K562 (cell line): ENCODE measurements at regions not wholly inside any gene's neighbourhood (a gene's known extent, or its start where the extent isn't known, plus 50 kb on each side); places are given as distances from the start of the nearest gene placed in this dataset. TPM values are rescaled to one million over a fixed set of nuclear protein-coding genes. Genes with fewer than 3 reads are reported as not detected.
"Not testable (repeated sequence)": the region's sequence is repeated elsewhere in the genome, so short reads cannot be mapped to it uniquely, and the experiment has no call there.

Experiments
- ATAC-seq: fragments of 200-7000 bp; cut with Tn5 transposase; 3 replicates; pipeline ENCODE4 v1.9.1; 2020; ENCODE audit warnings: moderate library complexity
- BruUV-seq: library from RNA; stranded (reverse); fragments of 400-500 nt; replicated peaks from 2 replicates; lab custom pipeline; 2021; lab: Mats Ljungman, UMichigan
- CTCF ChIA-PET: fragments of 300-600 bp; formaldehyde crosslinking; extraction: SDS; loops from one replicate; lab custom pipeline; 2021; ENCODE audit warnings: low intra/inter-chr PET ratio; lab: Yijun Ruan, JAX
- POLR2A ChIA-PET: fragments of 300-600, 350-650 bp; sonication (Branson Sonifier 250); formaldehyde crosslinking; extraction: SDS; loops from one replicate; lab custom pipeline; 2021; ENCODE audit warnings: antibody characterized with exemption, inconsistent platforms; lab: Yijun Ruan, JAX
- DNase-seq, 4 experiments: peaks; one replicate each; pipeline versions ENCODE4 v3.0.0 to v3.0.0-alpha.2; 2011 to 2018; ENCODE audit warnings: low spot score in 3 of 4, mixed read lengths in 3 of 4; ENCODE audit errors: extremely low read depth in 1 of 4
- FAIRE-seq: peaks from 2 replicates; lab custom pipeline; 2011; peaks lifted over from hg19 to GRCh38; lab: Jason Lieb, UNC
- H2AFZ ChIP-seq: 2 replicates; pipeline ENCODE4 v1.6.0; 2011; ENCODE audit warnings: low read depth, low read length, control low read depth, inconsistent platforms
- H3K27ac ChIP-seq: fragments of 200-600 bp; 3 replicates; pipeline ENCODE4 v1.8.0; 2011; ENCODE audit warnings: low read depth, mild to moderate bottlenecking, control low read depth, inconsistent platforms, low read length, moderate library complexity, mixed read lengths; ENCODE audit errors: extremely low read depth
- H3K27me3 ChIP-seq, 2 experiments: fragments of 300-600 bp in 1 of 2; 2 replicates in 1 of 2; 3 replicates in 1 of 2; pipeline versions ENCODE4 v1.6.0 to v1.8.0; 2011; ENCODE audit warnings: inconsistent platforms in 2 of 2, low read length in 2 of 2, mild to moderate bottlenecking in 1 of 2, mixed read lengths in 1 of 2, moderate library complexity in 1 of 2; ENCODE audit not compliant: control insufficient read depth in 2 of 2, insufficient read depth in 2 of 2
- H3K36me3 ChIP-seq: fragments of 300-600 bp; 3 replicates; pipeline ENCODE4 v1.8.0; 2011; ENCODE audit warnings: mild to moderate bottlenecking, low read length, inconsistent platforms; ENCODE audit not compliant: control insufficient read depth, insufficient read depth
- H3K4me1 ChIP-seq, 2 experiments: fragments of 200-600 bp in 1 of 2; replicated peaks in 1 of 2; 2 replicates in 1 of 2; 3 replicates in 1 of 2; pipeline versions ENCODE4 v1.5.1 to v1.8.0; 2011; ENCODE audit warnings: inconsistent platforms in 2 of 2, low read length in 2 of 2, mild to moderate bottlenecking in 1 of 2, mixed read lengths in 1 of 2, moderate library complexity in 1 of 2; ENCODE audit not compliant: control insufficient read depth in 2 of 2, insufficient read depth in 2 of 2
- H3K4me2 ChIP-seq: 2 replicates; pipeline ENCODE4 v1.6.1; 2011; ENCODE audit warnings: low read length, control low read depth, inconsistent platforms, mixed read lengths; ENCODE audit not compliant: insufficient read depth
- H3K4me3 ChIP-seq: fragments of 200-600 bp; sonication (generic), shearing (Covaris generic); 2 replicates; pipeline ENCODE4 v1.5.1; 2016; ENCODE audit warnings: control low read depth, inconsistent platforms
- H3K79me2 ChIP-seq: fragments of 200-600 bp; 3 replicates; pipeline ENCODE4 v1.8.0; 2011; ENCODE audit warnings: low read length, inconsistent platforms; ENCODE audit not compliant: control insufficient read depth, insufficient read depth
- H3K9ac ChIP-seq, 2 experiments: 2 replicates each; pipeline versions ENCODE4 v1.6.0 to v1.6.1; 2011; ENCODE audit warnings: low read depth in 2 of 2, low read length in 2 of 2, control low read depth in 1 of 2, inconsistent platforms in 1 of 2, mild to moderate bottlenecking in 1 of 2, mixed read lengths in 1 of 2; ENCODE audit not compliant: insufficient read depth in 1 of 2
- H3K9me1 ChIP-seq: one replicate; pipeline ENCODE4 v1.6.0; 2011; ENCODE audit warnings: inconsistent platforms, mild to moderate bottlenecking, low read length, moderate library complexity; ENCODE audit not compliant: control insufficient read depth, insufficient read depth
- H3K9me3 ChIP-seq: replicated peaks from 2 replicates; pipeline ENCODE4 v1.5.1; 2011; ENCODE audit warnings: low read depth, low read length, inconsistent platforms; ENCODE audit not compliant: control insufficient read depth, insufficient read depth
- H4K20me1 ChIP-seq: replicated peaks from 2 replicates; pipeline ENCODE4 v1.6.1; 2011; ENCODE audit warnings: low read length, inconsistent platforms, mixed read lengths; ENCODE audit not compliant: control insufficient read depth, insufficient read depth
- WGBS: fragments of 100-300 bp; shearing (Covaris generic); methylation state at CpG from one replicate; pipeline ENCODE4 v1.1.6; 2016; ENCODE audit warnings: low coverage, mixed read lengths; ENCODE audit not compliant: insufficient coverage; ENCODE audit errors: missing lambda C conversion rate; 5-methylcytosine and 5-hydroxymethylcytosine counted together
- in situ Hi-C: fragments of 300-500 bp; cut with MboI; formaldehyde crosslinking; loops from 4 replicates; pipeline ENCODE4 v1.15.0; 2018; ENCODE audit warnings: inconsistent platforms, mixed read lengths
- intact Hi-C: fragments of 100-400 bp; cut with micrococcal nuclease; formaldehyde crosslinking; loops from 2 replicates; pipeline ENCODE4 v1.14.2; 2022
- small RNA-seq: library from RNA; depleted of rRNA; stranded (forward); fragments of <200 nt; gene quantifications from one replicate; pipeline ENCODE3, GENCODE V24; 2014

DNA sequence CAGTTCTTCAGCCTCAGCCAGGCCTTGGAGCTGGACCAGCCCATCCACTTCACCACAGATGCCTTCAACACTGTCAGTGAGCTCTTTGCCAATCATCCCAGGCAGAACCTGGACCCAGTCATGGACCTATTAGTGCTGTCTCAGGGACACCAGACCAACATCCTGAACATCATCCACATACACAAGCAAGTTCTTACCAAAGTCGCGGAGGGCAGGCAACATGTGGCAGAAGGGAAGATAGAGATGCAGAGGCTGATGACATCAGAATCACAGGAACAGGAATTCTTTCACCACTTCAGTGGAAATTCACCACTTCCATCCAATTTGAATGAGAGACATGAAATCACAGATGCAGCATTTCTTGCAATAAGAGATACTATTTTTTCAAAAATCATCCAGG lies 845.3 kb downstream of the FOXD4L5 start:
- 10% methylated on average over 2 of the region's 2 CpGs for WGBS
- FAIRE-seq, H3K4me3 ChIP-seq, H3K4me2 ChIP-seq, CTCF ChIA-PET, BruUV-seq, H3K27me3 ChIP-seq, H3K36me3 ChIP-seq, H4K20me1 ChIP-seq, H3K9ac ChIP-seq, intact Hi-C loops, ATAC-seq, H3K4me1 ChIP-seq, H3K27ac ChIP-seq, H3K9me3 ChIP-seq, POLR2A ChIA-PET, H2AFZ ChIP-seq, DNase-seq, H3K79me2 ChIP-seq, in situ Hi-C loops, H3K9me1 ChIP-seq: not testable (repeated sequence)

Small RNAs in the stretch of these regions (small RNA-seq; reads per million reads assigned to genes)
- gene AL773524.1, result not detected
